ENCODE measurements at regions not wholly inside any gene's neighbourhood (a gene's known extent, or its start where the extent isn't known, plus 50 kb on each side); places are given as distances from the start of the nearest gene placed in this dataset.
"Not testable (repeated sequence)": the region's sequence is repeated elsewhere in the genome, so short reads cannot be mapped to it uniquely, and the experiment has no call there.

DNA sequence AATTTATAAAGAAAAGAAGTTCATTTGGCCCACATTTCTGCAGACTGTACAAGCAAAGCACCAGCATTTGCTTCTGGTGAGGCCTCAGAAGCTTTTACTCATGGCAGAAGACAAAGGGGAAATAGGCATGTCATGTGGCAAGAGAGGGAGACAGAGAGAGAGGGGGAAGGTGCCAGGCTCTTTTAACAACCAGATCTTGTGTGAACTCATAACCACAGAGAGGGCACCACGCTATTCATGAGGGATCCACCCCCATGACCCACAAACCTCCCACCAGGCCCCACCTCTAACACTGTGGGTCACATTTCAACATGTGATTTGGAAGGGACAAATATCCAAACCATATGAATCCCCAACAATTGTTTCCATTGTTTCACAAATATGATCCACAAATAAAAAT is 467.9 kb downstream of the SIPA1L2 start:
- DNase-seq = no peak

DNA sequence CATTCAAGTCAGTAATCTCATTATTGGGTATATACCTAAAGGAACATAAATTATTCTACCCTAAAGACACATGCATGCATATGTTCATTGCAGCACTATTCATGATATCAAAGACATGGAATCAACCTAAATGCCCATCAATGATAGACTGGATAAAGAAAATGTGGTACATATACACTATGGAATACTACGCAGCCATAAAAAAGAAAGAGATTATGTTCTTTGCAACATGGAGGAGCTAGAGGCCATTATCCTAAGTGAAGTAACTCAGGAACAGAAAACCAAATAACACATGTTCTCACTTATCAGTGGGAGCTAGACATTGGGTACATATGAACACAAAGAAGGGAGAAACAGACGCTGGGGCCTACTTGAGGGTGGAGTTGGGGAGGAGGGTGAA is 471.4 kb downstream of the SIPA1L2 start:
- not testable (repeated sequence) for DNase-seq

DNA sequence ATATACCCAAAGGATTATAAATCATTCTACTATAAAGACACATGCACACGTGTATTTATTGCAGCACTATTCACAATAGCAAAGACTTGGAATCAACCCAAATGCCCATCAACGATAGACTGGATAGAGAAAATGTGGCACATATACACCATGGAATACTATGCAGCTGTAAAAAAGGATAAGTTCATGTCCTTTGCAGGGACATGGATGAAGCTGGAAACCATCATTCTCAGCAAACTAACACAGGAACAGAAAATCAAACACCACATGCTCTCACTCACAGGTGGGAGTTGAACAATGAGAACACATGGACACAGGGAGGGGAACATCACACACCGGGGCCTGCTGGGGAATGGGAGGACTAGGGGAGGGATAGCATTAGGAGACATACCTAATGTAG is 473.9 kb downstream of the SIPA1L2 start:
- DNase-seq = not testable (repeated sequence)

DNA sequence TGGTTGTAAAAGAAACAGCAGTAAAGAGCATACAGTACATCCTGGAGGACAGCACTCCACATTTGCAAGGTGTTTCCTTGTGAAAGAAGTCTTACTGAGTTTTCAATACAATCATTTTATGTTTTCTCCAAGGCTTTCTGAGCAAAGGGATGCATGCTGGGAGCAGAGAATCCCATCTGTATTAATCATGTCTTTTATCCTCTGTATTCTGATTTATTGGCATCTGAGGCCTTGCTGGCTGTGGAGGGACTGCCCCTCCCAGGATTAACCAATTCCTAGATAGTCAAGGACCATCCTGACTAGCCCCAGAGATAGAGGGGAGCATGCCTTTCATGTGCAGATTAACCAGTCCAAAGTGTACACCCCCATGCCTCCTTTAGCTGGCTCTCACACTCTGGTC is 476.3 kb downstream of the SIPA1L2 start:
- DNase-seq = no peak

DNA sequence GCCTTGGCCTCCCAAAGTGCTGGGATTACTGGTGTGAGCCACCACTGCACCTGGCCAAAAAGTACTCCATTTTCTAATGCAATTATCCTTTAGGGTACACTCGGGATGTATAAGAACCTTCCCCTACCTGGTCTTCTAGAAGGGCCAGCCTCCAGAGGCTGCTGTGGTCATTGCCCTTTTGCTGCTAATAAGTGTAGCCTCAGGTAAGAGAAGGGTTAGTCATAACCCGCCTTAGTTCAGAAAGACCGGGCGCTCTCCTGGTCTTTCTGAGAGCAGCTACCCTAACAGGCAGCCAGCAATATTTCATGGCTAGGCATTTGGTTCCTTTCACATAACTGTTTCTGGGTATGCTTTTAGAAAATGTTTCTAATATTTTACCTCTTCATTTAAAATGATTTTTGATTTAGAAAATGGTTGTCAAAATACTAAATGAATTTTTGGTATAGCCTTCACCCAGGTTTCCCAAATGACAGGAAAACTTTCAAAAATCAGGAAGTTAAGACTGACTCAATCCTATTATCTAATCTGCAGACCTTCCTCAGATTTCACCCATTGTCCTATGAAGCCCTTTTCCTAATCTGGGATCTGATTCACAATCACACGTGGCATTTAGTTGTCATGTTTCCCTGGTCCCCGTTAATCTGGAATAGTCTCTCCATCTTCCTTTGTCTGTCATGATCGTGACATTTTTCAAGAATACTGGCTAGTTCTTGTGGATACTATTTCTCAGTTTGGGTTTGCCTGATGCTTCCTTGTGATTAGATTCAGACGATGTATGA is 479.0 kb downstream of the SIPA1L2 start:
- no peak for DNase-seq

GRCh38 chr1:232149287-232150201 is 480.4 kb downstream of the SIPA1L2 start:
- no peak for DNase-seq

DNA sequence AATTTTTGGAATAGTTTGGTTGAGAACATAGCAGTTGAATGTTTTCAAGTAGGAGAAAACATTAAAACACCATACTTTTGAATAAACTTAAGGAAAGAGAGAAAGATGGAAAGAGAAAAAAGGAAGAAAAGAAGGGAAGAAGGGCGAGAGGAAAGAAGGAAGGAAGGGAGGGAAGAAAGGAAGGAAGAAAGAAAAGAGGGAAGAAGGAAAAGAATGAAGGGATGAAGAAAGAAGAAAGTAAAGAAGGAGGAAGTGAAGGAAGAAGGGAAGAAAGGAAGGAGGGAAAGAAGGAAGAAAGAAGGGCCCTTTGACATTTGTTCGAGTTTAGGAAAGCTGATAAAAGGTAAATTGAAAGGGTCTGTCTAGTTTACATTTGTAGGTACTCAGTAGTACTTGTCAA is 482.7 kb downstream of the SIPA1L2 start:
- no peak for DNase-seq

GRCh38 chr1:232146514-232146913 is 483.4 kb downstream of the SIPA1L2 start:
- no peak for DNase-seq

DNA sequence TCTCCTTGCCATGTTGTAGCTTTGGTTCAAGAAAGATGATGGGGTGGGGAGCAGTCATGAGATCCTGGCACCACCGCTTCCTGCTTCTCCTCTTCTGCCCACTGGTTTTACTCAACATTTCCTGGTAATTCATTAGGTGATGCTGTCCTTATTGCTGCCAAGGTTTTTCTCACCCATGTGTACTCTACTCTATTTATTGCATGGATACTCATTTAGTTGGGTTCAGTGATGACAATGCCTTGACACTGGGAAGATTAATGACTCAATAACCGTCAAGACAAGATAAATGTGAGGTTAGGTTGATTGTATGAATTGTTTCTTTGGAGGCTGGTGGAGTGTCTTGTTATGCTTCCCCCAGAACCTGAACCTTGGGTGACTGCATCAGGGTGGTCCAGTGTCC is 484.2 kb downstream of the SIPA1L2 start:
- no peak for DNase-seq

DNA sequence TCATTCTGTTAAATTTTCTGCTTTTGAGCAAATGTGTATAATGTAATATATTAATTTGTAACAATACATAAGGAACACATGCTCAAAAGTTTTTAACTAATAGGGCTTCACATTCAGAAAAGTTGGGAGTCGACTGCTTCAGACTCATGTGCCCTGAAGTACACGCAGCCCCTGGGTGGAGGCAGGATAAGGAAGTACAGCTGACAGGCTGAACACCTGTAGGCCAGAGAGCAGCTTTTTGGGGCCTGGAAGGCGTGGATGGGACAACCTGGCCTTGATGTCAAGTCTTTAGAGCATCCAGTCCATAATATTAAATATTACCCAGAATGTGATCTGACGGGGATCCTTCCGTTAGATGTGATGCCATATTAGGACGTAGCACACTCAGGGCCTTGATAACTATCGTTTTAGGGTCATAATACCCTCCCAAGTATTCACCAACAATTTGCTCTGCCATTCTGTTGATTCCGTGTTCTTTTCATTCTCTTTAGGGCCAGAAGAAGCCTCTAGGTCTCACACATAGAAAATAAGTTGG is 485.2 kb downstream of the SIPA1L2 start:
- no peak for DNase-seq

DNA sequence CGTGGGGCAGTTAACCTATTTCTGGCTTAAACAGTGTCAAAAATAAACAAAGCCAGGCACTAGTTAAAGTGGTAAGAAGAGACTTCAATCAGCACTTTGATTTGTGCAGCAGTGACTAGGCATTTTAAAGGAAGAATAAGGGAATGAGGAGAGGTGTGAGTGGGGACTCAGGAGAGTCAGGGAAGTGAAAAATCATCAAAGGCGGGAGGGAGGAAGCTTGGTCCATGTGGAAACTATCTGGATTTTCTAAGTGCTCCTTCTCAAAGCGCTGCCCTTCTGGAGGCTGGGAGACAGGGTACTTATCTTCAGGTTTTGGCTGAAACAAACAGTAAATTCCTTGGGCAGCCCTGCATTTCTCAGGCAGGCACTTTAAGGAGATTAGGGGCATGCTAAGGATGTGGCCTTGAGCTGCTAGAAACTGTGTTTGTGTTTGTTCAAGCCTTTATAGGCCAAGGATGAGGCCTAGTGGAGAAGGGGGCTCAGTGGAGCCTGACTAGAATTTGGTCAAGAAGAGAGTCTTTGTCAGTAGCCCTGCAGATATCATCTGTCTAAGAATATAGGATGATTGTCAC is 486.5 kb downstream of the SIPA1L2 start:
- no peak for DNase-seq

GRCh38 chr1:232142403-232143314 is 487.3 kb downstream of the SIPA1L2 start:
- DNase-seq = no peak

DNA sequence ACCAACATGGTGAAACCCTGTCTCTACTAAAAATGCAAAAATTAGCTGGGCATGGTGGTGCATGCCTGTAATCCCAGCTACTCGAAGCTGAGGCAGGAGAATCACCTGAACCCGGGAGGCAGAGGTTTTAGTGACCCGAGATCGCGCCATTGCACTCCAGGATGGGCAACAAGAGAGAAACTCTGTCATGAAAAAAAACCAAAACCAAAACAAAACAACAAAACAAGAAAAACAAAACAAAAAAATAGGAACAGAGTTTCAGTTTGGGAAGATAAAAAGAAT is 488.8 kb downstream of the SIPA1L2 start:
- not testable (repeated sequence) for DNase-seq

GRCh38 chr1:232140419-232141166 is 489.3 kb downstream of the SIPA1L2 start:
- no peak for DNase-seq

- DNase-seq = no peak
These were observed 490.5 kb downstream of the SIPA1L2 start for GRCh38 chr1:232139444-232139843.

DNA sequence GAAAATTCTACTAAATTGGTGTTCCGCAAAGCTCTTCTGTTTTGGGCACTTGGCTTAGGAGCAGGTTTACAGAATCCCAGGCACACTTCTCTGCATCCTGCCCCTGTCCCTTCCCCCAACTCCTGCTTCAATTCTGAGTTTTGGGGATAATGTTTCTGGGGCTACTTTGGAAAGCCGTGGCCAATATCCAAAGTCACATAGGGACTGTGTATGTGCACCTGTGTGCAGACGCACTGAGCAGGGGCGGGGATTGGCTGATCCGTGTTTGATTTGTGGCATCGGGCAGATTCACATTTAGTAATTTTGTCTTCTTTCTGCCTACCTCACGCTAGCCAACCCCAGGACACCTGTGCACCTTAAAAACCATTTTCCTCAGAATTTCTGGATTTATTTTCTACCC is 491.9 kb downstream of the SIPA1L2 start:
- no peak for DNase-seq

DNA sequence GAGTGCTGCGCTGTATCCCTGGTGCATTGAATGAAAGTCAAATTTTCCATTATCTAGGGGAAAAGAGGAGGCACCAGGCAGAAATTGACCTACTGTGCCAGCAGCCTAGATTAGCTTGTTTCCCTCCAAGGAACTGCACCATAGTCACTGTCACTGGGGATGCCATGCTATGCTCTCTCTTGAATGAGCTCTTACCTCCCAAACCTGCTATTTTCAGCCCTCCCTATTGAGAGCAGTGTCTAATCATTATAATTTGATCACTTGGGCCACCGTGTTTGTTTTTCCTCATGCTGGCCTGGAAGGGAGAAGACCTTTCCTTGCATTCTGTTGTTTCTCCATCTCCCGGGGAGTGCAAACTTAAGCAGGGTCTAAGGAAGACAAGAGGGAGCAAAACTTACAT is 492.9 kb downstream of the SIPA1L2 start:
- DNase-seq = no peak

- no peak for DNase-seq
These were observed 493.8 kb downstream of the SIPA1L2 start for GRCh38 chr1:232136136-232136535.

GRCh38 chr1:232134365-232134764 is 495.6 kb downstream of the SIPA1L2 start:
- no peak for DNase-seq

DNA sequence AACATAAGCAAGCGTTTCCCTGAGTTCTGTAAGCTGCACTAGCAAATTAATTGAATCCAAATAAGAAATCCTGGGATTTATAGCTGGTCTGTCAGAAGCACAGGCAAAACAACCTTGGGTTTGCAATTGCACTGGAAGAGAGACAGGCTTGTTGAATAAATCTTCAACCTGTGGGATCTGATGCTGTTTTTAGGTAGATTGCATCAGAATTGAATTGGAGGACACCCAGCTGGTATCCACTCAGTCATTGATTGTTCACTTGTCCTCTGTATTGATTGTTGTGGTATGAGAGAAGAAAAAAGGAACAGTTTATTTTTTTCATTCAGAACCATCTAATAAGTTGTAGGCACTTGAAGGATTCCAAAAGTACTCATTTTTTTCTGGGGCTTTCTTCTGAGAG is 497.4 kb downstream of the SIPA1L2 start:
- no peak for DNase-seq
